ENCODE measurements at regions not wholly inside any gene's neighbourhood (a gene's known extent, or its start where the extent isn't known, plus 50 kb on each side); places are given as distances from the start of the nearest gene placed in this dataset.

DNA sequence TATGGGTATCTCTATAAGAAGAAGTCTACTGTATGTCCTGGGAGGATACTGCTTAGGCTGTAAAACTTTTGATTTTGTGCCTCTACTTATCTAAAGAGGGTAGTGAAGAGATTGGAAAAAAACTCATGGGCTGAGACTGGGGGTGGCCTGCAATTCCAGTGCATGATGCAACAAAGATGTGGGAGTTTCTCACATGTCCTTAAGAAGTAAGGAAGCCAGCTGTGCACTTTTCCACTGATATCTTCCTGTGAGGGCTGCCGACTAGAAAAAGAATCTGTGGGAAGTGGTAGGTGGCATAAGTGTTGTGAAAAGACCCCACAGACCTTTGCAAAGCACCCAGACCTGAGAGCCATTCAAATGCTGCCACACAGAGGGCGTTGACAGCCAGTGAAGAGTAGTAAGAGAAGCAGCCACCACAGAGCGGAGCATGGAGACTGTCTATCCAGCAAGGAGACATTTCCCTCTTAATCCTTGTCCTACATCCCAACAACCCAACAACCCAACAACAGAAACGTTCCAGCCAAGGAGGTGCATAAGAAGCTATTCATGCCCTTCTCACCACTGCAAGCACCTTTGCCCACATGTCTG, 65.1 kb downstream of the PFDN4 start:
- no peak for DNase-seq (ENCODE audit: low read depth in 4 of 4, low spot score in 3 of 4)

DNA sequence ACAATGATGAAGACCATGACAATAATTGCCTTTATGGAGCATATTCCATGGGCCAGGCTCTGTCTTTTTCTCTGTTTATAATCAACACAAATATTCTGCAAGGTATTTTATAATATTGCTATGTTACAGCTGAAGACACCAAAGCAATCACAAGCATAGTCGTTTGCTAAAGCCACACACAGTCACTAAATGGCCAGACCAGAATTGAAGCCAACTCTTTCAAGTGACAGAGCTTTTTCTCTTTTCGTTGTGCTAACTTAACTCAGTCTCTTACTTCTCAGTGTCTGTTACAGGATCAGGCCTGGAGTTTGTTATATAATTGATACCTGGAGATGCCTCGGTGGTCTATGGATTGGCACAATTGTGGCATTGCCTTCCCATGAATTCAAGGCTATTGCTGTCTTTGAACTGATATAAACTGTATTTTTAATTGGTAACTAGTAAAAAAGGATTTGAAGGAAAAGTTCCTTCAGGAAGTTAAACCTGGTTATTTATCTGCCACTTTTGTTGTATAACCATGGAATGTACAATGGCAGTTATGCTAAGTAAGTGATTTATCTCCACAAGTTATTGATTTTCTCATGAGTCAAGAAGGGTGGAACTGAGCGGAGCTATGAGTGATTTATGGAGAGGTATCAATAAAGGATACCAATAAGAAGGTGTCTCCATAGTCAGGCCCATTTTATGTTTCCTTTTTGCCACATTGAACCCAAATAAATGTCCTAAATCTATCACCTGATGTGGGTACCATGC, 67.6 kb downstream of the PFDN4 start:
- no peak for DNase-seq (ENCODE audit: low read depth in 4 of 4, low spot score in 3 of 4)

DNA sequence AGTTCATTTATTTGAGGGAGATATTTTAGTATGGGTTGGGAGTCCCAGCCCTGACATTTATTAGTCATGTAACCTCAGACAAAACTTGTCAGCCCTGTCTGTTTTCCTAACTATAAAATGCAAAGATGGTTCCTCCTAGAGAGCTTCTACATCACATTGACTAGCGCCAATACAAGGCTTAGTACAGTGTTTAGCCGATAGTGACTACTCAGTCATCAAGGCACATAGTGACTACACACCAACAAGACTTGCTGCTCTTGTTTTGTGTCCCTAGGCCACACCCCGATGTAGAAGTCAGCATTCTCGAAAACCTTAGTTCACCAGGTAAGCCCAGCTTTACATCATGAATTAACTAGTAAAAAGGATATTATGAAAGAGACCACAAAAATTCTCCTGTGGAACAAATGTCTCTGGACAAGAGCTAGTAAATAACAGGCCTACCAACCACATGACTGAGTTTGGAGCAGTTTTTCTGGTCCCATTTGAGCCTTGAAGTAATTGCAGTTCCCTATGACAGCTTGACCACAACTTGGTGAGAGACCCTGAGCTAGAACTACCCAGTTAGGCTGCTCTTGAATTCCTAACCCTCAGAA, 68.8 kb downstream of the PFDN4 start:
- DNase-seq (ENCODE audit: low read depth in 4 of 4, low spot score in 3 of 4), result no peak

DNA sequence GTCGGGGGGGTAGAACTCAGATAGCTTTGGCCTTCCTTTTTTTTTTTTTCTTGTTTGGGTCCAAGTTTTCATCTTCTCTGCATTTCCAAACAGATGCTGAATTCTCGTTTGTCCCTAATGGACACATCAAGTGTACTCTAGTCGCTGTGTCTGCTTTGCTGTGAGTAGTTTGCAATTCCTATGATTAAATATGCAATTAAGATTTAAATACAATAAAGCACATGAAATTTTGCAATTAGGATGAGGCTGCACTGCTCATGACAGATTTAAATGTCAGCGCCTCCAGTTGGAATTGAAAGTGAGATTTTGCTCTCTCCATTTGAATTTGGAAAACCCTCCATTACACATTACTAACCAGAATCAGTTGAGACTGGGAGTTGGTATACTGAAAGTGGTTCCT, 70.4 kb downstream of the PFDN4 start:
- no peak for DNase-seq (ENCODE audit: low read depth in 4 of 4, low spot score in 3 of 4)

DNA sequence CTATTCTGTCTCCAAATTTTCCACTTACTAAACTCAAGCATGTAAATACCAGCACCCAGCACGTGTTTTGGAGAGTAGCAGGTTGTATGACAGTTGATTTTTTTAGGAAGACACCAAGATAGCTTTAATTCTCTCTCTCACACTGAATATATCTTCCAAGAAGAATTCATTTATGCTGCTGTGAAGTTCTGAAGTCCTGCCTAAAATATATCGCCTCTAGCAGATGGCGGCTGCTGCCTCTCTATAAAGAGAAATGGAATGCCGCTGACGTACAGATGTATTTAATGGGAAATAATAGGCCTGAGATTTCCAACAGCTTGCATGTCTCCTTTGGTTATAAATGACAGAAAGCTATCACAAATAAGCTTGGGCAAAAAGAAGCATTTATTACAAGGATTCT, 74.7 kb downstream of the PFDN4 start:
- DNase-seq (ENCODE audit: low read depth in 4 of 4, low spot score in 3 of 4), result no peak

DNA sequence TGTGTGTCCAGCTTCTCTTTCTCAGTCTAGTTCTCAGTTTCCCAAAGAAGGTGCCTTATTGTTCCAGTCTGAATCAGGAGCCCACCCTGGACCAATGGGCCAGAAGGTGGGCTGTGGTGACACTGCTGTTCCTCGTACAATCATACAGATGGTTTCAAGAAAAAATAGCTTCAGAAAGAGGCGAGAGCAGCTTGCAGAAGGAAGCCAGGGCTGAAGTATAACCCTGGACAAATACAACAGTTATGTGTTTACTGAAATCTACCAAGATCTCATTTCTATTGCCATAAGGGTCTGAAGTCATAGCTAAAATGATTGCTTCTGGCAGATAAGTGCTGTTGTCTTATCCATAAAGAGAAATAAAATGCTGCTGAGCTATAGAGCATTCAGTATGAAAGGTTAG, 75.4 kb downstream of the PFDN4 start:
- DNase-seq (ENCODE audit: low read depth in 4 of 4, low spot score in 3 of 4), result no peak

DNA sequence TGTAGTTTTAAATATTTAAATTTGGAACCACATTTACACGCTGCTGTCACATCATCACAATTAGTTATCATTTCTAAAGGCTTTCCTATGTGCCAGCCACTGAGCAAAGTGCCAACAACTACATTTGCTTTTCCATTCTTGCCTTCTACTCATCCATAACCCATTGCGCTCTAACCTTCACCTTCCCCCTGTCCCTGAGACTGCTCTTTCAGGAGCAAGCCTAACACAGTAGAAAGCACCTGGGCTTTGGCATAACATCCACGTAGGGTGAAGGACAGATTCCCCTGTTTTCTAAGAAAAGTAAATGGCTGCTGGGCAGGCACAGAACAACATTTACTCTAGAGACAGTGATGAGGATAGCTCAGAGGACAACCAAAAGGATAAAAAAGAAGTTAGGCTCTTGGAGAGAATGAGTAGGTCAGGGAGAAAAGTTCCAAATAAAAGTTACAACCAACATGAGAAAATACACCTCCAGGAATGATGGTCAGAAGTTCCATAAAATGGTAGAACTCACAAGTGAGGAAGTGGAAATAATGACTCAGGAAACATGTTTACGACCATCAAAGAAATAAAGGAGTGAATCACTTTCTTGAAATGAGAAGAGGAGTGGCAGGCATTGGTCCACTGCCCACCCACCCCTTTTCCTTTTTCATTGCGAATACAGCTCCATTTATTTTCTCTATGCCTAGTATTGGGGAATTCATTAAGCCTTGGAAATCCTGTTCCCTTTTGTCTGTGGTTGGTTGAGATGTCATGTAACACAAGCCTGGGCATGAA, 77.2 kb downstream of the PFDN4 start:
- no peak for DNase-seq (ENCODE audit: low read depth in 4 of 4, low spot score in 3 of 4)

DNA sequence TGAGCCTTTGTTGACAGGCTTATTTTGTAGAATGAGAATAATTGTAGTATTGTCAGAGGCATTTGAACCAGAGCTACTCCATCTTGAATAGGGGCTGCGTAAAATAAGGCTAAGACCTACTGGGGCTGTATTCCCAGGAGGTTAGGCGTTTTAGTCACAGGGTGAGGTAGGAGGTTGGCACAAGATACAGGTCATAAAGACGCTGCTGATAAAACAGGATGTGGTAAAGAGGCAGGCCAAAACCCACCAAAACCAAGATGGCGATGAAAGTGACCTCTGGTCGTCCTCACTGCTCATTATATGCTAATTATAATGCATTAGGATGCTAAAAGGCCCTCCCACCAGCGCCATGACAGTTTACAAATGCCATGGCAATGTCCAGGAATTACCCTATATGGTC, 82.7 kb downstream of the PFDN4 start:
- no peak for DNase-seq (ENCODE audit: low read depth in 4 of 4, low spot score in 3 of 4)

DNA sequence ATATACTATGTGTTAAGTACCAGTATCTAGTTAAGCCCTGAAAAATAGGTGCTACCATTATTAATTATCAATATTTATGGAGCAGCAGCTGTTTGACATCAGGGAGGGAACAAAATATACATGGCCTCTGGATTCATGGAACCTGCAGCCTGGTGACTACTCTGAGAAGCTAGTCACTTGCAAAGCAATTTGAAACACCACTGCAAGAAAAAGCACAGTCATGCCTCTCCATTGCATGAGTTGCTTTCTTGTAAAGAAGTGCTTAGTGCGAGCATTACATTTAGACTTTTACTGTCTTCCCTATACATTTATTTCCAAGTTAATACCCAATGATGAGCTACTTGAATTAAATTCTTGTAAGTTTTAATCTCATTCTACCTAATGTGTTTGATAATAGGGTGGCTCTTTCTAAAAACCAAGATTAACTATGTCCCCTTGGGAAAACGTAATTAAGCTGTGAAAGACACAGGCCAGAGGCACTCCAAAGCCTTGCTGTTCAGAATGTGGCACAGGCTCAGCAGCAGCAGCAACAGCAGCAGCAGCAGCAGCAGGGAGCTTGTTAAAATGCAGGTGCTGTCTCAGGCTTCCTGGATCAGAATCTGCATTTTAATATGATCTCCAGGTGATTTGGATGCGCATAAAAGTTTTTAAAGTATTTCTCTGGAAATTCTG, 83.6 kb downstream of the PFDN4 start:
- DNase-seq (ENCODE audit: low read depth in 4 of 4, low spot score in 3 of 4), result no peak

DNA sequence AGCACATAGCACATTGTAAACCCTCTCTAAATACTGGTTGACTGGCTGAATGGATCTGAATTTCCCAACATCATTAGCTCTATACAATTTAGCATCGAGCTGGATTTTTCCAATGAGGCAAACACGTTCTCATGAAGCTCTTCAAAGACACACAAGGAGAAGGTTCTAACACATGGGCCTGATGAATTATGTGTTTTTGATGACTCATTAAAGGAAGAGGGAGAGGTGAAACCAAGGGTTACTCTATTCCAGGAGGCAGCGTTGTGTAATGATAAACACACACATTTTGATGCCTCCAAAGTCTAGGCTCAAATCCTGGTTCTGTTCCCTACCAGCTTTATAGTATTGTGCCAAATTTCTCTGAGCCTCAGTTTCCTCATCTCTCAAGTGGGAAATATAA, 84.3 kb downstream of the PFDN4 start:
- no peak for DNase-seq (ENCODE audit: low read depth in 4 of 4, low spot score in 3 of 4)

DNA sequence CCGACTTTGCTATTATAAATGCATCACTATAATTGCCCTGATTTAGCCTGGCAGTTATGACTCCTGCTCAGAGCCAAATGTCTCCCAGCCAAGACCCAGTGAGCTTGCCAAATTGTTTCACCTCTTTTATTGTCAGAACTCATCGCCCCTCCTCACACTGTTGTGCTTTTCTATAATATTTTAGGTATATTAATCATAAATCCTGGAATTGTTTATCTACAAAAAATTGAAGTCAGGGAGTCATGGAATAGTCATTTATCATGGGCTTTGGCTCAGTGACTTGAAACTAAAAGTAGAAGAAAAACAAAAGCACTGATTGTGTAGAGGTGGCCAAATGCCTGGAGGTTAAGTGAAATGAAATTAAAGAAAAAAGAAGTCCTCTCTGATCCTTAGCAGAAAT, 85.6 kb downstream of the PFDN4 start:
- DNase-seq (ENCODE audit: low read depth in 4 of 4, low spot score in 3 of 4), result no peak

DNA sequence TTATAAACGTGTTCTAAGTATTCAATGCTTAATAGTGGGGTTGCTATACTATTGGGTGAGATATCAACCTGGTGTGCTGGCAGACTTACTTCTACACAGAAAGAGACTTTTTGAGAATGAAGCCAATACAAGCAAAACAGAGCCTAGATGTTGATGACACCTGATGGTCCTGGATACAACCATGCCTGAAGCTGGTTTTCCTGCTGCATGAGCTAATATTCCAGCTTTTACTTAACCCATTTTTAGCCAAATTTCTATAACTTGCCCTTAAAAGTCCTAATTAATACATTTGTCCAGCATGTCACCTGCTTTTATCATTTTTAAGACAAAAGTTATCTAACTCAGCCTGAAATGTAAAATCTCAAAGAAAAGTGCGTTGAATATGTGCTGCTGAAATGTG, 86.2 kb downstream of the PFDN4 start:
- no peak for DNase-seq (ENCODE audit: low read depth in 4 of 4, low spot score in 3 of 4)

DNA sequence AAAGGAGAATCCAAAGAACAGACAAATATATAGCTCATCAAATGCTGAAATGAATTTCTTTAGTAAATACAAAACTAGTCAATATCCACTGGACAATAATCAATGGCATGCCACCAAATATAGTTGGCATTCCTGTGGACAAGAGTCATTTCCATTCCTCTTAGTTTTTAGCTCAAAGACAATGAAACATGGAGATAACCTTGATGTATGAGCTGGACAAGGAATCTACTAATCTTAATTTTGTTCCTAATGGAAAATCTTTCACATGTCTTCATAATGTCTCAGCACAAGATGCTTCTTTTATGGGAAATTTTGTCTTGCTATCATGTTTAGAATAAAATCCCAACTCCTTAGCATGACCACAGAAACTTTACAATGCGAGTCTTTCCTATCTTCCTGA, 87.8 kb downstream of the PFDN4 start:
- no peak for DNase-seq (ENCODE audit: low read depth in 4 of 4, low spot score in 3 of 4)

DNA sequence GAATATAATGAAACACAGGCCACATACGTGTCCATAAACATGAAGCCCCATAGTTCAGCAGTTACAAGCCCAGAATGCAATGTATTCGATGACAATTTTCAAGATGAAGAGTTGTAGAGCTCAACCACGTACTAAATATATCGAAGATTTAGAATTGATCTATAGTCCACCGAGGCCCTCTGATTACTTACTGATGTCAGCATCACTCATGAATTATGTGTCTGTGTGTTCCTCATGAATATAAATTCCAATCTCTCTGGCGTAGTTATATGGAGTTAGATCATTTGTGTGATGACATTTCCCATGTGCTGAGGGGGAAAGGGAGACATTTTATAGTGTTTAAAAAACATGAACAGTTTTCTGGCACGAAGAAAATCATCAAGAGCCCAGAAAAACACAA, 97.5 kb downstream of the PFDN4 start:
- peak in 2 of 4 donors; percentile 23 to 26 for DNase-seq (ENCODE audit: low read depth in 4 of 4, low spot score in 3 of 4)

DNA sequence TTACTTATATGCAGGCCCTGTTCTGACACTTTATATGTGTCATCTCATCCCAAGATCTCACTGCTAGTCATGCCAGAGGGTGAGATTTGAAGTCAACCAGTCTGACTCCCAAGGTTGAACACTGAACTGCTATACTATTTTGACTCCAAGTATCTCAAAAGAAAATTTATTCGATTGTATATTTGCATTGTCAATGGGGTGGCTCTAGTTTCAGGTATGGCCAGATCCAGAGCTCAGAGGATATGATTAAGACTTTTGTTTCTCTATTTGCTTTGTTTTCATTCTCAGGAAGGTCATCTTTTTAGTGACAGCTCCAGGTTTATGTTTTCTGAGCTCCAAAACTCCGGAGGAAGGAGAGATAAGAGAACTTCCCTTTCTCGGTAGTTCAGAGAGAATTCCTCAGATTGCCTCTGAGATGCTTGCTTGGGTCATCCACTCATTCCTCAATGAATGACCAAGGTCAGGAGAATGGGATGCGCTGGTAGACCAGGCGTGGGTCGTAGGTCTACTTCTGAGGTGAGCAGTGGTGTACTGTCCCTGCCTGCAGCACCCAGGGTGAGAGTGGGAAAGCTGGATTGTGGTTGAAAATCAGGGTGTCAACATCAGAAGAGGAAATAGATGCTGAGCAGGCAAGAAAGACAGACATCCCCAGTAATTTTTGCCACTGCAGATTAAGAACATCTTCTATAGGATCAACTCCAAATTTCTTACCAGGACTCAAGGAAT, 99.3 kb downstream of the PFDN4 start:
- DNase-seq (ENCODE audit: low read depth in 4 of 4, low spot score in 3 of 4), result no peak

DNA sequence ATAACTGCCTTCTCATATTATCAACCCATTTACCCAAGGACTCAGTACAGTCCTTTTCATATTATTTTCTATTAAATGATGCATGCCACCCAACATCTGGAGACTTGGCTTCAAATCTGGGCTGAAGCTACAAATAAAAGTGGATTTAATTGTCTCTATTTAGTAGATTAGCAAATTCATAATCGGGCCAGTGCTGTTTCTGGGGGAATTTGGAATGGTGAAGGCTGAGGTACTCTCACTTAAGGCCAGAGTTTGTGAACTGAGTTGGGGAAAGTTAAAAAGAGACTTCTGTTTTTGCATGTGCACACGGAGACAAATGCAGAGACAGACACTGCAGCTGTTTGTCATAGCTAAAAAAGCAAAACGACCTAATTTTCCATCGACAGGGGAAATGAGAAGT, 100.9 kb downstream of the PFDN4 start:
- no peak for DNase-seq (ENCODE audit: low read depth in 4 of 4, low spot score in 3 of 4)

DNA sequence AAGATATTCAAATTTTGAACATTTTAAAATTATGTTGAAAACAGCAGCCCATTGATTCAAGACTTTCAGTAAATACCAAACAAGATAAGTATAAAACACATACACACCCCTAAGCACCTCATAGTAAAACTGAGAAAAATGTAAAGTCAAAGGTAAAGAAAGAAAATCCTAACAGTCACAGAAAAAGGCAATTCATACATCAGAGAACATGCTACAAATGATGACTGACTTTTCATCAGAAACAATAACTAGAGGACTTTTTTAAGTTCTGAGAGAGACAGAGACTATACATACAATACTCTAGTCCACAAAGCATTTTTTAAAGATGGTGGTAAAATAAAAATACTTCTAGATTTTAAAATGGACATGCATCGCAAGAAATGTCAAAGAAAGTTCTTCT, 111.0 kb downstream of the PFDN4 start:
- DNase-seq (ENCODE audit: low read depth in 4 of 4, low spot score in 3 of 4), result no peak

DNA sequence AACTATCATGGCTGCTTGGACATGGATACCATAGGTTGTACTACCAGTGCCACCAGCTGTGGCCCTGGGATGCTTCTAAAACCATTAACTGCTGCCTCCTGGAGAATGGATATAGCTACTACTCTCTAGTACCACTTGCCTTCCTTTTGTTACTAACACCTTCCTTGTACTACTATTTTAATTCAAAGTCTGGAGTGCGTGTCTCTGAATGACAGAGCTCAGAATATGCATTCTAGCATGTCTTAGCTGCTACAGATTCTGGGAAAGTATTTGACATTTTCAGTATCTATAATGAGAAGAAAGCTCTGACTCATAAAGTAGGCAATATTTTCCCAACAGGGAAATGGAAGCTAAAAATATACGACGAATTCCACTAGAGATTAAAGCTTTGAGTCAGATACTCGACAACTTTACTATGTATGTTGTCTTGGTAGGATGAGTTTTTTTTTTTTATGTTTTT, 112.3 kb downstream of the PFDN4 start:
- DNase-seq (ENCODE audit: low read depth in 4 of 4, low spot score in 3 of 4), result no peak

DNA sequence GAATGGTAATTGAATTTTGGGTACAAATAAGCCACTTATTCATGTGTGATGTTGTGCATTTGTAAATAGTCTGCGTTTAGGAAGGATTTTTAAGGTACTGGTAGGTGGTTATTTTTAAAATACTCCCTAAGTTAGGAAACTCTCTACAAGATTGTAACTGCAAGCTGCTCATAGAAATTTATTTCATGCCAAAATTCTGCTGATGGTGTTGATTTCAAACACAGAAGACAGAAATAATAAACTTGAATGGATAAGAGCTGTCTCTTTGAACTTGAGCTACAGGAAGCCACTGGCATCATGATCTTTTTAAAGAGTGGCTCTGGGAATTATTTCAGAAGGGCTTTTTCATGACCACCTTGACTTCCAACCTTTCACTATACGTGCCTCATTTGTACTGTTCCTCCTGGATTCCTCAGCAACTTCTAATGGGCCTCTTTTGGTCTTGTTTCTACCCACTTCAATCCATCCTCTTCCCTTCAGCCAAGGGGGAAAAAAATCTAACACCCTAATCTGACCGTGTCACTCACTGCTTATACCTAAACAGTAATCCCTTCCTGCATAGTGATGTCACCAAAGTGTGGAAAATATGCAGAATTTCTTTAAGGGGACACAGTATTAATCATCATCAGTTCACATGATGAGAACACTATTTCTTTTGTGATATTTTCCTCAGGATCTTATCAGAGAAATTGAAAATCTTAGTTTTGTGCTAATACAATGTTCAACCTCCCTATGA, 113.6 kb downstream of the PFDN4 start:
- DNase-seq (ENCODE audit: low read depth in 4 of 4, low spot score in 3 of 4), result no peak
